K562 (cell line): ENCODE measurements at regions not wholly inside any gene's neighbourhood (a gene's known extent, or its start where the extent isn't known, plus 50 kb on each side); places are given as distances from the start of the nearest gene placed in this dataset.

Experiments used
- CEBPG ChIP-seq, 3 experiments: fragments of 200-800 bp in 1 of 3; sonication (Bioruptor generic) in 1 of 3; sonication (generic) in 1 of 3; formaldehyde crosslinking in 1 of 3; IDR thresholded peaks in 2 of 3; conservative IDR thresholded peaks in 1 of 3; 2 replicates each; pipeline versions ENCODE4 v1.6.1 to v1.8.0; 2016 to 2022; ENCODE audit warnings: missing compliant biosample characterization in 2 of 3, missing genetic modification characterization in 2 of 3, mild to moderate bottlenecking in 1 of 3, missing genetic modification reagents in 1 of 3
- DDX20 ChIP-seq: fragments of 450-650 bp; IDR thresholded peaks from 2 replicates; pipeline ENCODE4 v1.6.1; 2016; ENCODE audit warnings: missing genetic modification characterization, low read depth, mild to moderate bottlenecking, missing compliant biosample characterization, moderate library complexity
- JUN ChIP-seq, 2 experiments: sonication (generic) in 1 of 2; formaldehyde crosslinking in 1 of 2; IDR thresholded peaks; 2 replicates each; pipeline versions ENCODE4 v1.6.1 to v1.8.0; 2012 to 2022; ENCODE audit warnings: borderline replicate concordance in 2 of 2, mild to moderate bottlenecking in 2 of 2, improper control_type of control experiment in 1 of 2, low read depth in 1 of 2, low read length in 1 of 2, missing genetic modification reagents in 1 of 2
- MEF2D ChIP-seq: conservative IDR thresholded peaks from 2 replicates; pipeline ENCODE4 v1.6.1; 2016; ENCODE audit warnings: low read depth, missing genetic modification characterization, missing compliant biosample characterization
- MEIS2 ChIP-seq: fragments of 450-650 bp; IDR thresholded peaks from 2 replicates; pipeline ENCODE4 v1.6.1; 2014; ENCODE audit warnings: mild to moderate bottlenecking; ENCODE audit not compliant: partially characterized antibody
- REST ChIP-seq, 2 experiments: fragments of 450-650 bp; formaldehyde crosslinking in 1 of 2; IDR thresholded peaks; 2 replicates each; pipeline versions ENCODE4 v1.4.0 to v1.6.1; 2014 to 2020; ENCODE audit warnings: mild to moderate bottlenecking in 2 of 2, borderline replicate concordance in 1 of 2, low read depth in 1 of 2
- TCFL5 ChIP-seq: fragments of 250-450 bp; sonication (Bioruptor Pico); conservative IDR thresholded peaks from 2 replicates; pipeline ENCODE4 v1.6.1; 2021; ENCODE audit warnings: mild to moderate bottlenecking, moderate library complexity, matching md5 sums

DNA sequence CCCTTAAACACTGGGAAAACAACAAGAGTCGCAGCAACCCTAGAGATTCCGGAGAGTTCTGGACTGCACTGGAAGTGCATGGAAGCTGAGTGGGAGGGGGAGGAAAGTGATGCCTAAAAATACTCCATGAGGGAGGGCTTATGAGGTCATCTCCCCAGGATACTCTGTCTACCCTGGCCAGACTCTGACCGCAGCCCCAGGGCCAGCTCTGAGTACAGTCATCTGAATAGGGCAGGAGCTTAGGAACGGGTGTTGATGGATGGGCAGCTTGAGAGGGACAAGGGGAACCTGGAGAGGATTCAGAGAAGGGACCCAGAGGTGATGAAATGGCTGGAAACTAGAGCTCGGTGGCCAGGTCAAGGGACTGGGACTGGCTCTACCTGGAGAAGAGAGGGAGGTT lies 79.3 kb upstream of the IGFBP5 start (continued):
- TF ChIP-seq REST (IDR thresholded peaks at IDR 0.05; ENCODE audit: borderline replicate concordance): 0 out of 2 replicates have a peak, but pooled peaks have one; percentile 27
- no peak for TF ChIP-seq REST (CRISPR knock-in tag; IDR thresholded peaks at IDR 0.05; ENCODE audit: low read depth)
- TF ChIP-seq JUN (IDR thresholded peaks at IDR 0.05; ENCODE audit: borderline replicate concordance, low read depth, low read length): peak; percentile 59; the same call in 1 of the 2 replicates
- no peak for TF ChIP-seq JUN (CRISPR knock-in tag; IDR thresholded peaks at IDR 0.05; ENCODE audit: borderline replicate concordance)
- no peak for TF ChIP-seq DDX20 (tag)
- no peak for TF ChIP-seq TCFL5 (CRISPR knock-in tag)
- peak; percentile 42 for TF ChIP-seq MEIS2
- peak; percentile 78 for TF ChIP-seq CEBPG (CRISPR knock-in tag; IDR thresholded peaks at IDR 0.05)
- TF ChIP-seq CEBPG (tag; conservative IDR thresholded peaks at IDR 0.05 in 1 of 2, IDR thresholded peaks at IDR 0.05 in 1 of 2): peak; percentile 44 to 86; a peak in 3 of 4 replicates
- TF ChIP-seq MEF2D (tag): peak; percentile 61; the same call in 1 of the 2 replicates
- TF ChIP-seq, all 486 proteins: peak for 10
